Hepatocyte (in vitro differentiated cells): ENCODE measurements at regions not wholly inside any gene's neighbourhood (a gene's known extent, or its start where the extent isn't known, plus 50 kb on each side); places are given as distances from the start of the nearest gene placed in this dataset.

Experiments used
- DNase-seq: peaks from one replicate; pipeline ENCODE4 v3.0.0-alpha.2; 2016; ENCODE audit warnings: low spot score
- H2AFZ ChIP-seq: fragments of 200-600 bp; sonication (generic); 2 replicates; pipeline ENCODE4 v1.6.0; 2016; ENCODE audit warnings: antibody characterized with exemption, mild to moderate bottlenecking
- H3K27ac ChIP-seq: fragments of 200-600 bp; sonication (generic); 2 replicates; pipeline ENCODE4 v1.5.1; 2016; ENCODE audit warnings: mild to moderate bottlenecking
- H3K27me3 ChIP-seq: fragments of 200-600 bp; sonication (generic); 2 replicates; pipeline ENCODE4 v1.6.1; 2016
- H3K36me3 ChIP-seq: fragments of 200-600 bp; sonication (generic); replicated peaks from 2 replicates; pipeline ENCODE4 v1.5.1; 2016; ENCODE audit warnings: low read depth; ENCODE audit not compliant: insufficient read depth
- H3K4me1 ChIP-seq: fragments of 200-600 bp; sonication (generic); 2 replicates; pipeline ENCODE4 v1.5.1; 2016; ENCODE audit warnings: mild to moderate bottlenecking, moderate library complexity; ENCODE audit not compliant: insufficient read depth
- H3K4me2 ChIP-seq: fragments of 200-600 bp; sonication (generic); 2 replicates; pipeline ENCODE4 v1.6.0; 2016
- H3K4me3 ChIP-seq: fragments of 200-600 bp; sonication (generic); 2 replicates; pipeline ENCODE4 v1.5.1; 2016; ENCODE audit warnings: mild to moderate bottlenecking
- H3K79me2 ChIP-seq: fragments of 200-600 bp; sonication (generic); 2 replicates; pipeline ENCODE4 v1.6.0; 2017; ENCODE audit warnings: mild to moderate bottlenecking
- H3K9me2 ChIP-seq: fragments of 200-600 bp; sonication (generic); replicated peaks from 2 replicates; pipeline ENCODE4 v1.6.0; 2017; ENCODE audit warnings: mild to moderate bottlenecking; ENCODE audit not compliant: insufficient read depth
- H3K9me3 ChIP-seq: fragments of 200-600 bp; sonication (generic); 2 replicates; pipeline ENCODE4 v1.5.1; 2016; ENCODE audit warnings: low read depth, mild to moderate bottlenecking
- H4K20me1 ChIP-seq: fragments of 200-600 bp; sonication (generic); 2 replicates; pipeline ENCODE4 v1.6.0; 2016; ENCODE audit warnings: mild to moderate bottlenecking; ENCODE audit not compliant: insufficient read depth, poor library complexity, severe bottlenecking
- CTCF ChIP-seq: fragments of 200-600 bp; sonication (generic); IDR thresholded peaks from 2 replicates; pipeline ENCODE4 v1.5.1; 2016; ENCODE audit warnings: antibody characterized with exemption, mild to moderate bottlenecking; ENCODE audit not compliant: poor library complexity
- EZH2 ChIP-seq: fragments of 200-600 bp; sonication (generic); IDR thresholded peaks from 2 replicates; pipeline ENCODE4 v1.6.1; 2016; ENCODE audit warnings: antibody characterized with exemption, mild to moderate bottlenecking, borderline replicate concordance
- EZH2phosphoT487 ChIP-seq: fragments of 200-600 bp; sonication (generic); IDR thresholded peaks from one replicate; pipeline ENCODE4 v1.6.1; 2018; ENCODE audit warnings: antibody characterized with exemption, mild to moderate bottlenecking, low read depth, moderate library complexity; ENCODE audit not compliant: unreplicated experiment, severe bottlenecking
- WGBS: methylation state at CpG from one replicate; pipeline ENCODE4 v1.1.6; 2016; ENCODE audit warnings: low lambda C conversion rate; ENCODE audit errors: missing lambda C conversion rate; 5-methylcytosine and 5-hydroxymethylcytosine counted together

GRCh38 chr22:49561338-49561737 lies 266.3 kb downstream of the BRD1 start:
- H3K36me3 ChIP-seq = no peaks in the 10 kb centered on the region
- H3K27me3 ChIP-seq = no peaks in the 10 kb centered on the region
- no peaks in the 10 kb centered on the region for H3K9me2 ChIP-seq
- H3K4me1 ChIP-seq = no peaks in the 10 kb centered on the region
- H3K27ac ChIP-seq = no peak overlapping the region
- no peaks in the 10 kb centered on the region for H3K79me2 ChIP-seq
- H3K4me3 ChIP-seq = no peak overlapping the region
- no peaks in the 10 kb centered on the region for H4K20me1 ChIP-seq
- H3K9me3 ChIP-seq = no peaks in the 10 kb centered on the region
- DNase-seq = no peak
- 81% methylated on average over 4 of the region's 4 CpGs for WGBS
- no peak overlapping the region for H3K4me2 ChIP-seq
- TF ChIP-seq EZH2phosphoT487 = no peak
- TF ChIP-seq CTCF = no peak
- TF ChIP-seq EZH2 = no peak
- H2AFZ ChIP-seq = no peak overlapping the region

DNA sequence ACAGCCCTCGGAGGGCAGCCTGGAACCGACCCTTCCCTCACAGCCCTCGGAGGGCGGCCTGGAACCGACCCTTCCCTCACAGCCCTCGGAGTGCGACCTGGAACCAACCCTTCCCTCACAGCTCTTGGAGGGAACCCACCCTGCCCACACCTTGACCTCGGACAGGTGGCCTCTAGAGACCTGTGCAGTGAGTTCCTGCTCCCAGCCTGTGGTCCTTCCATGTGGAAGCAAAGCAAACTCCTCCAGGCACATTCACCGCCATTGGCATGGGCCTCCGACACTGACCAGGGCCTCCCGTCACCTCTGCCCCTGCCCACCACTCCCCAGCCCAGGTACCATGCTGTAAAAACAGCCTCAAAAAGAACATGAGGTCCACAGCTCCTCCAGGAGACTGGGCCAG lies 272.1 kb downstream of the BRD1 start:
- H3K9me2 ChIP-seq = no peaks in the 10 kb centered on the region
- WGBS = 93% methylated on average over 11 of the region's 11 CpGs
- H3K4me1 ChIP-seq = no peaks in the 10 kb centered on the region
- no peaks in the 10 kb centered on the region for H4K20me1 ChIP-seq
- no peaks in the 10 kb centered on the region for H3K27me3 ChIP-seq
- H3K4me2 ChIP-seq = no peak overlapping the region
- TF ChIP-seq EZH2phosphoT487 = no peak
- no peak for TF ChIP-seq CTCF
- no peak for TF ChIP-seq EZH2
- no peaks in the 10 kb centered on the region for H3K9me3 ChIP-seq
- DNase-seq = no peak
- H2AFZ ChIP-seq = no peak overlapping the region
- H3K4me3 ChIP-seq = no peak overlapping the region
- H3K27ac ChIP-seq = no peak overlapping the region
- H3K79me2 ChIP-seq = no peaks in the 10 kb centered on the region
- no peaks in the 10 kb centered on the region for H3K36me3 ChIP-seq

- H3K4me2 ChIP-seq = no peak overlapping the region
- H3K9me2 ChIP-seq = no peaks in the 10 kb centered on the region
- no peak for TF ChIP-seq EZH2phosphoT487
- TF ChIP-seq CTCF = no peak
- TF ChIP-seq EZH2 = no peak
- H3K4me1 ChIP-seq = no peaks in the 10 kb centered on the region
- H3K9me3 ChIP-seq = no peaks in the 10 kb centered on the region
- 89% methylated on average over 17 of the region's 17 CpGs for WGBS
- H3K36me3 ChIP-seq = no peaks in the 10 kb centered on the region
- no peaks in the 10 kb centered on the region for H3K27me3 ChIP-seq
- no peak overlapping the region for H3K27ac ChIP-seq
- no peak overlapping the region for H2AFZ ChIP-seq
- H4K20me1 ChIP-seq = no peaks in the 10 kb centered on the region
- no peak for DNase-seq
- no peak overlapping the region for H3K4me3 ChIP-seq
- no peaks in the 10 kb centered on the region for H3K79me2 ChIP-seq
Measured at GRCh38 chr22:49554741-49555140, 272.9 kb downstream of the BRD1 start.

GRCh38 chr22:49554296-49554625 lies 273.4 kb downstream of the BRD1 start:
- WGBS = 89% methylated on average over 10 of the region's 10 CpGs
- Histone ChIP-seq H3K4me3 (no peak overlapping the region), H3K9me3 (no peaks in the 10 kb centered on the region), H3K27ac (no peak overlapping the region), H3K27me3 (no peaks in the 10 kb centered on the region), H3K9me2 (no peaks in the 10 kb centered on the region), H3K4me2 (no peak overlapping the region), H3K36me3 (no peaks in the 10 kb centered on the region), H2AFZ (no peak overlapping the region), H3K4me1 (no peaks in the 10 kb centered on the region), H4K20me1 (no peaks in the 10 kb centered on the region), H3K79me2 (no peaks in the 10 kb centered on the region)
- TF ChIP-seq EZH2 (no peak), EZH2phosphoT487 (no peak), CTCF (no peak)
- DNase-seq = no peak
